Caco-2 (cell line): ENCODE measurements at regions not wholly inside any gene's neighbourhood (a gene's known extent, or its start where the extent isn't known, plus 50 kb on each side); places are given as distances from the start of the nearest gene placed in this dataset.

Experiments used
- BruUV-seq: library from RNA; stranded (reverse); fragments of 400-500 nt; replicated peaks from 2 replicates; lab custom pipeline; 2021; lab: Mats Ljungman, UMichigan
- CTCF ChIA-PET: fragments of 300-600 bp; sonication (Branson Sonifier 250); formaldehyde crosslinking; loops from one replicate; lab custom pipeline; 2022; ENCODE audit warnings: antibody characterized with exemption; lab: Charles Lee
- POLR2A ChIA-PET: fragments of 300-600 bp; sonication (Branson Sonifier 250); formaldehyde crosslinking; loops from one replicate; lab custom pipeline; 2022; ENCODE audit warnings: antibody characterized with exemption; lab: Charles Lee
- DNase-seq, 2 experiments: peaks; one replicate each; pipeline versions ENCODE4 v3.0.0 to v3.0.0-alpha.2; 2020 to 2022
- H3K27me3 ChIP-seq: replicated peaks from 2 replicates; pipeline ENCODE4 v1.6.0; 2011; ENCODE audit warnings: low read length; ENCODE audit not compliant: control insufficient read depth, insufficient read depth
- H3K36me3 ChIP-seq: 2 replicates; pipeline ENCODE4 v1.5.1; 2011; ENCODE audit warnings: low read length; ENCODE audit not compliant: control insufficient read depth, insufficient read depth
- H3K4me1 ChIP-seq: fragments of 250-450 bp; sonication (Bioruptor Pico); 2 replicates; pipeline ENCODE4 v1.5.1; 2020; ENCODE audit warnings: mild to moderate bottlenecking
- H3K4me3 ChIP-seq: 2 replicates; pipeline ENCODE4 v1.5.1; 2011; ENCODE audit warnings: low read depth, mild to moderate bottlenecking, control low read depth, low read length
- H3K9me3 ChIP-seq: fragments of 250-450 bp; sonication (Bioruptor Pico); 2 replicates; pipeline ENCODE4 v1.5.1; 2020; ENCODE audit warnings: mild to moderate bottlenecking, moderate library complexity
- H3K27ac Mint-ChIP-seq: one replicate; pipeline ENCODE4 v1.8.0; 2022; ENCODE audit warnings: mixed read lengths; ENCODE audit not compliant: unreplicated experiment
- H3K27me3 Mint-ChIP-seq: one replicate; pipeline ENCODE4 v1.8.0; 2022; ENCODE audit warnings: mixed read lengths; ENCODE audit not compliant: insufficient read depth, unreplicated experiment
- H3K36me3 Mint-ChIP-seq: one replicate; pipeline ENCODE4 v1.8.0; 2022; ENCODE audit warnings: mild to moderate bottlenecking, mixed read lengths; ENCODE audit not compliant: insufficient read depth, unreplicated experiment
- H3K4me1 Mint-ChIP-seq: one replicate; pipeline ENCODE4 v1.8.0; 2022; ENCODE audit warnings: low read depth, mixed read lengths; ENCODE audit not compliant: unreplicated experiment
- H3K4me3 Mint-ChIP-seq: one replicate; pipeline ENCODE4 v1.8.0; 2022; ENCODE audit warnings: mild to moderate bottlenecking, moderate library complexity, mixed read lengths; ENCODE audit not compliant: unreplicated experiment
- H3K9me3 Mint-ChIP-seq: one replicate; pipeline ENCODE4 v1.8.0; 2022; ENCODE audit warnings: mixed read lengths; ENCODE audit not compliant: unreplicated experiment
- CTCF ChIP-seq, 2 experiments: fragments of 200-600 bp in 1 of 2; IDR thresholded peaks; 1 replicate in 1 of 2; 2 replicates in 1 of 2; pipeline versions ENCODE4 v1.5.1 to v1.8.0; 2011 to 2022; ENCODE audit warnings: antibody characterized with exemption in 1 of 2, control low read depth in 1 of 2, inconsistent platforms in 1 of 2, low read depth in 1 of 2, low read length in 1 of 2, mild to moderate bottlenecking in 1 of 2, moderate library complexity in 1 of 2; ENCODE audit not compliant: insufficient read depth in 1 of 2, severe bottlenecking in 1 of 2, unreplicated experiment in 1 of 2
- intact Hi-C: fragments of 100-400 bp; cut with micrococcal nuclease; formaldehyde crosslinking; loops from one replicate; pipeline ENCODE4 v1.10.0; 2022; ENCODE audit not compliant: unreplicated experiment

DNA sequence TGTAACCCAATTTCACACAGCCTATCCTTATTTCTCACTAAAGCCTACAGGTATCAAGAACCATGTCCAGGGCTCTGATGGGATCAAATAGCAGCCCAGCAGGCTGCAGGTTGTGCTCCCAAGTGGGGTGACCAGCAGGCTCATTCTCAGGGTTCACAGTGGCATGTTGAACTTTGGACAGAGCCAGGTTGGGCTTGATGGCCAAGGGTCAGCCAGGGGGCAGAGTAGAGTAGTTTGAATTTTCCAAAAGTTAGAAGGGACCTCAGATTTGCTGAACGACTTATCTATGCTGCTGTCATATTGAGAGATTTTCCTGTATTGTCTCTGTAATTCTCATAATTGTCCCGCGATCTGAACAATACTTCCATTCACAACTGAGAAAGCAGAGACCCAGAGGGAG is 310.8 kb upstream of the BOD1L1 start:
- BruUV-seq = no TSS peak
- H3K36me3 Mint-ChIP-seq = no peaks in the 10 kb centered on the region
- H3K36me3 ChIP-seq = no peaks in the 10 kb centered on the region
- no peak overlapping the region for H3K4me3 ChIP-seq
- no peak overlapping the region for H3K4me3 Mint-ChIP-seq
- intact Hi-C loops = no loop called here
- no peaks in the 10 kb centered on the region for H3K9me3 ChIP-seq
- no peaks in the 10 kb centered on the region for H3K27me3 Mint-ChIP-seq
- CTCF ChIA-PET = no interaction called here
- no peaks in the 10 kb centered on the region for H3K4me1 ChIP-seq
- no peaks in the 10 kb centered on the region for H3K4me1 Mint-ChIP-seq
- H3K27me3 ChIP-seq = no peaks in the 10 kb centered on the region
- no peak for TF ChIP-seq CTCF (IDR thresholded peaks at IDR 0.05; ENCODE audit: insufficient read depth in 1 of 2, low read depth in 1 of 2, low read length in 1 of 2, severe bottlenecking in 1 of 2, unreplicated experiment in 1 of 2)
- no peak overlapping the region for H3K27ac Mint-ChIP-seq
- POLR2A ChIA-PET = no interaction called here
- H3K9me3 Mint-ChIP-seq = no peaks in the 10 kb centered on the region
- no peak for DNase-seq

- ChIA-PET CTCF (no interaction called here), POLR2A (no interaction called here)
- no TSS peak for BruUV-seq
- no peak overlapping the region for H3K4me3 ChIP-seq
- Mint-ChIP-seq H3K36me3 (no peaks in the 10 kb centered on the region), H3K4me1 (no peaks in the 10 kb centered on the region), H3K9me3 (no peaks in the 10 kb centered on the region), H3K4me3 (no peak overlapping the region), H3K27me3 (no peaks in the 10 kb centered on the region), H3K27ac (no peak overlapping the region)
- intact Hi-C loops = no loop called here
- TF ChIP-seq CTCF (IDR thresholded peaks at IDR 0.05; ENCODE audit: insufficient read depth in 1 of 2, low read depth in 1 of 2, low read length in 1 of 2, severe bottlenecking in 1 of 2, unreplicated experiment in 1 of 2) = no peak
- DNase-seq = no peak
- H3K36me3 ChIP-seq = no peaks in the 10 kb centered on the region
- H3K27me3 ChIP-seq = no peaks in the 10 kb centered on the region
- H3K4me1 ChIP-seq = no peaks in the 10 kb centered on the region
- H3K9me3 ChIP-seq = no peaks in the 10 kb centered on the region
Measured at GRCh38 chr4:13940921-13941320, 313.4 kb upstream of the BOD1L1 start.

GRCh38 chr4:13942977-13943376 is 315.5 kb upstream of the BOD1L1 start:
- Histone ChIP-seq H3K27me3 (no peaks in the 10 kb centered on the region), H3K4me3 (no peak overlapping the region), H3K36me3 (no peaks in the 10 kb centered on the region), H3K4me1 (no peaks in the 10 kb centered on the region), H3K9me3 (no peaks in the 10 kb centered on the region)
- intact Hi-C loops = no loop called here
- ChIA-PET POLR2A (no interaction called here), CTCF (no interaction called here)
- Mint-ChIP-seq H3K27me3 (no peaks in the 10 kb centered on the region), H3K36me3 (no peaks in the 10 kb centered on the region), H3K27ac (no peak overlapping the region), H3K4me3 (no peak overlapping the region), H3K4me1 (no peaks in the 10 kb centered on the region), H3K9me3 (no peaks in the 10 kb centered on the region)
- no peak for TF ChIP-seq CTCF (IDR thresholded peaks at IDR 0.05; ENCODE audit: insufficient read depth in 1 of 2, low read depth in 1 of 2, low read length in 1 of 2, severe bottlenecking in 1 of 2, unreplicated experiment in 1 of 2)
- DNase-seq = no peak
- no TSS peak for BruUV-seq
